ENCODE measurements at regions not wholly inside any gene's neighbourhood (a gene's known extent, or its start where the extent isn't known, plus 50 kb on each side); places are given as distances from the start of the nearest gene placed in this dataset.

- no peak for DNase-seq
These were observed 69.7 kb upstream of the SLC38A2 start for GRCh38 chr12:46442239-46442638.

- DNase-seq: no peak
These were observed 67.4 kb upstream of the SLC38A2 start for GRCh38 chr12:46439793-46440511.

- DNase-seq: no peak
These were observed 66.2 kb upstream of the SLC38A2 start for GRCh38 chr12:46438719-46439319.

- no peak for DNase-seq
These were observed 65.7 kb upstream of the SLC38A2 start for GRCh38 chr12:46438256-46438655.

GRCh38 chr12:46437469-46437868 is 64.9 kb upstream of the SLC38A2 start:
- no peak for DNase-seq

GRCh38 chr12:46436747-46437146 is 64.2 kb upstream of the SLC38A2 start:
- DNase-seq: no peak

GRCh38 chr12:46435625-46436024 is 63.1 kb upstream of the SLC38A2 start:
- DNase-seq: no peak

GRCh38 chr12:46435029-46435428 is 62.5 kb upstream of the SLC38A2 start:
- DNase-seq: no peak

GRCh38 chr12:46433829-46434228 is 61.3 kb upstream of the SLC38A2 start:
- DNase-seq: no peak

GRCh38 chr12:46432325-46432724 is 59.8 kb upstream of the SLC38A2 start:
- no peak for DNase-seq

- DNase-seq: no peak
These were observed 57.9 kb upstream of the SLC38A2 start for GRCh38 chr12:46430340-46430948.
